NCI-H2081 (cell line): ENCODE measurements at regions not wholly inside any gene's neighbourhood (a gene's known extent, or its start where the extent isn't known, plus 50 kb on each side); places are given as distances from the start of the nearest gene placed in this dataset.

Experiments
- DNase-seq, 2 experiments: peaks; one replicate each; lab custom pipeline; 2025; lab: John Stamatoyannopoulos, UW

DNA sequence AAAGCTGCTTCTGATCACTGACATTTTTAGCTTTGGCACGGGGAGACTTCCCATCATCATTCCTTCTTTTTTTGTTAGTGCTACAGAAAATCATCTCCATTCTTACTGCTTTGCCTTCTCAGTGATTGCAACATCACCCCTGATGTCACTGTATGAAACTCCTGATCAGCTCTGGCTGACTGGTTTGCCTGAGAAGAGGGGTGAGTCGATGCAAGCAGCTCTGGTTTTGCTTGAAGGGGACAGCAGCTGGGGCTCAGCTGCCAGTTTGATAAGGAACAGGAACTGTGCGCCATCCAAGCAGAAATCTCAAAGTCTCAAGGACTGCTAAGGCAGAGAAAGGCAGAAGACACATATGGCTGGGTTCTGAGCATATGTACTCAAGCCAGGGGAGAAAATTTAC lies 808.5 kb upstream of the CELF2 start:
- no peak for DNase-seq

DNA sequence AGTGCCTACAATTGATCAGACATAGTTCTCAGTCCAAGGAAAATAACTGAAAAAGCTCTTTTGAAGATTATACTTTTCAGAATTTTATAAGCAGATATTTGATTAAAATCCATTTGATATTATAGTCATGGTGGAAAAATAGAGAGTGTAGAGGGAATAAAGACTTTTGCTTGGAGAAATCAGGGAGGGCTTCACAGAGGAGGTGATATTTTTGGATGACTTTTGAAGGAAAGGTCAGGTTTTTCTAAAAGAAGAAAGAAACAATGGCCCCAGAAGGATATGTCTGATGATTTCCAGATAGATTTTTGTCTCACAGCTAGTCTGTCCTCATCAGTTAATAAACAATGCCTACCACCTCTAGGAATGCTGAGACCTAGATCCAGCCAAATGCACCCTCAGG lies 806.3 kb upstream of the CELF2 start:
- no peak for DNase-seq

DNA sequence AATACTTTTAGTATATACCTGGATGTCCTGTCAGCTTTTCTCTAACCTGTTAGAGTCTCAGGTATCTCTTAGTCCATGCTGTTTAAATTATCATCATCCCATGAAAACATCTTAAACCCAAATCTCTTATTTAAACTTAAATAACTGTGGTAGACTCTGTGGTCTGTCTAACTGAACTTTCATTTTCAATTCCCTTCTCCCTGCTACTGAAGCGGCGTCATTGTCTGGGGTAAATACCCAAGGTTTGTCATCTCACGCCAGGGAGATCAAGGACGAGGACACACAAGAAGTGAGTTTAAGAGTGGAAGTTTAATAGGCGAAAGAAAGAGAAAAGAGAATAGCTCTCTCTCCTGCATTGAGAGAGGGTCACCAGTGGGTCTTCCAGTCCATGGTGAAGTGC lies 804.4 kb upstream of the CELF2 start:
- DNase-seq, result no peak

DNA sequence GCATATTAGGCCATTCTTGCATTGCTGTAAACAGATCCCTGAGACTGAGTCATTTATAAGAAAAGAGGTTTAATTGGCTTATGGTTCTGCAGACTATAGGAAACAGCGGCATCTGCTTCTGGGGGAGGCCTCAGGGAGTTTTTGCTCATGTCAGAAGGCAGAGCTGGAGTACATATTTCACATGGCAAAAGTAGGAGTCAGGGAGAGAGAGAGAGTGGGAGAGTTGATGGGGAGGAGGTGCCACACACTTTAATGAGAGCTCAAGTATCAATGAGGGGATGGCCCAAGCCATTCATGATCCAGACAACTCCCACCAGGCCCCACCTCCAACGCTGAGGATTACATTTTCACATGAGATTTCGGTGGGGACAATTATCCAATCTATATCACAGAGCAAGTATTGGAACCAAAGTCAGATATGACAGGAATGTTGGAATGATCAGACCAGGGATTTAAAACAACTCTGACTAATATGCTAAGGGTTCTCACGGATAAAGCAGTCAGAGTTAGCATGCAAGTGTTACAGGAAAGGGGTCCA lies 795.3 kb upstream of the CELF2 start:
- DNase-seq, result no peak

DNA sequence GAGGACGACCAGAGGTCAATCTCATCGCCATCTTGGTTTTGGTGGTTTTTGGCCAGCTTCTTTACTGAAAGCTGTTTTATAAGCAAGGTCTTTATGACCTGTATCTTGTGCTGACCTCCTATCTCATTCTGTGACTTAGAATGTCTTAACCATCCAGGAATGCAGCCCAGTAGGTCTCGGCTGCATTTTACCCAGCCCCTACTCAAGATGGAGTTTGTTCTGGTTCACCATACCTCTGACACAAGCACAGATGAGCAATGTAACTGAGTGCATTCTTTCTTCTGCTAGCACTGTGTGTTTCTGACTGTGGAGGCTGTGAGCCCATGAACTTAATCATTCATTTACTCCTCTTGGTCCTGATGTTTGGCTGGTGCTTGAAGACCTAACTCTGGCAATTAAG lies 794.5 kb upstream of the CELF2 start:
- no peak for DNase-seq

DNA sequence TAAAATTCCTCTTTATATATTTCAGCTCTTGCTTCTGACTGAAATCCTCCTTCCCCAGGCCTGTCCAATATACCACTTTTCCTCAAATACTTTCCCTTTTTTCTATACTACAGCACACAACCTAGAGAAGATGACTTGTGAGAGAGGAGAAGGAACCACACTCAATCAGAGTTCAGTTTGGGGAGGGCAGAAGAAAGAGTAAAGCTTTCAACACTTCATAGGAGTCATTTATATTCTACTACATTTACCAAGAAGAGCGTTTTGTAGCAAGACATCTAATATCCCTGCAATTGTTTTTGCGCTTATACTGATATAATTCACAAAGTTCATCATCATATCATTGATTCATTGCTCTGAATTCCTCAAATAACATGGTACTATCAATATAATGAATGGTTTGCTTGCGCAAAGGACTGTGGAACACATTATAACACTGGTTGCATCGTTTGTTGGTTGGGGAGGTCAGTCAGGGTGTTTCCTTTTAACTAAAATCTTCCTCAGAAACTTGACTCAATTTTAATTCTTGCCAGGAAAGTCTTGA lies 792.5 kb upstream of the CELF2 start:
- no peak for DNase-seq

DNA sequence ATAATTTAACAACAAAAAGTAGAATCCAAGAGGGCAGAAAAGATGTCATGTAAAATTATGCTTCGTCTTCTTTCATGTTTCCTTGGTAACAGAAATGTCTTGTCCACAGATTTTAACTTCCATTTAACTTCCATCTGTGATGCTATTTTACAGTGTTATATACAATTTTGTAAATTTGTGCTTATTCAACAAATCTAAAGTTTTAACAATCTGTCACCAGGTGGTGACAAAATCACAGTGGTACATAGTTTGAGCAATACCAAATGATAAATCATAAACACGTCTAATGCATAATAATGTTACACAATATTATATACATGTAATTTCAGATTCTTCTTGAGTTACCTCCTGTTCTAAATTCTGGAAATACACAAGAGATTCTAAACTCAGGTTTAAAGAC lies 784.4 kb upstream of the CELF2 start:
- DNase-seq, result no peak

DNA sequence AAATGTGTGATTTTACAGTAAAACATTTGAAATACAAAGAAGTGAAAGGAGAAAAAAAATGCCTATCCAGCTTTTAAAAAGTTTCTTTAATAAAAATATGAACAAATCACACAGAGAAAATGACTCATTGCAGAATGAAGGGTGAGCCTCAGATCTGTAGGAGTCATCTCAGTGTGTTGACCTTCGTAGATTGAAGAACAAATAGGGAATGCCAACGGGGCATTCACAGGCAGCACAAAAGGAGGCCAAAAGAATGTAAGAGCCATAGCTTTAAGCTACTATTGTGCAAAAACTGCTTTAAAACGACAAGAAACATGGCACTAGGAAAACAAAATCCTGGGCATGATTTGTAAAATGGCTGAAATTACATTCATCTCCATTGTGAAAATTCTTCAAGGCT lies 782.7 kb upstream of the CELF2 start:
- no peak for DNase-seq

DNA sequence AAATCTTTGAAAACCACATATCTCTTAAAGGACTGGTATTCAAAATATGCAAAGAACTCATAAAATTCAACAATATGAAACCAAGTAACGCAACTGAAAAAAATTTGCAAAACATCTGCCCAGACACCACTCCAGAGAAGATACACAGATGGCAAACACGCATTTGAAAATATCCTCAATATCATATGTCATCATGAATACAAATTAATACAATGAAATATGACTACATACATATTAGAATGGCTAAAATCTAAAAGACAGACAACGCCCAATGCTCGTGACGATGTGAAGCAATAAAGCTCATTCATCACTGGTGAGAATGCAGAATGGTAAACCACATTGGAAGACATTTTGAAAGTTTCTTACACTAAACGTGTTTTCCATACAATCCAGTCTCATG lies 770.1 kb upstream of the CELF2 start:
- DNase-seq, result no peak

DNA sequence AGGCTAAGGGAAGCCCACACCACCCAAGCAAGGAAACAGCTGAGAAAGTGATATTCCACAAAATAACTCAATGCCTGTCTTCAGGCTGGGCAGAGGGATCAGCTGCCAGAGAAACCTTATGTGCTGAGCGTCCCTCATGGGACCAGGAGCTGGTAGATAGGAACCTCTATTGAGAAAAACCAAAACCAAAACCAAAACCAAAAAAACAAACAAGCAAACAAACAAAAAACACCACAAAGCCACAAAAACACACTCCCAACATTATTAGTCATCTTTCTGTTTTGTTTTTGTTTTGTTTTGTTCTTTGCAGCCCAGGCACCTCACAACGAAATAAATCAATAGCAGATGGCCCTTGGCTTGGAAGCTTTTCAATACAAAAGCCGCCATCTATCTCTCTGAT lies 760.8 kb upstream of the CELF2 start:
- DNase-seq, result no peak

DNA sequence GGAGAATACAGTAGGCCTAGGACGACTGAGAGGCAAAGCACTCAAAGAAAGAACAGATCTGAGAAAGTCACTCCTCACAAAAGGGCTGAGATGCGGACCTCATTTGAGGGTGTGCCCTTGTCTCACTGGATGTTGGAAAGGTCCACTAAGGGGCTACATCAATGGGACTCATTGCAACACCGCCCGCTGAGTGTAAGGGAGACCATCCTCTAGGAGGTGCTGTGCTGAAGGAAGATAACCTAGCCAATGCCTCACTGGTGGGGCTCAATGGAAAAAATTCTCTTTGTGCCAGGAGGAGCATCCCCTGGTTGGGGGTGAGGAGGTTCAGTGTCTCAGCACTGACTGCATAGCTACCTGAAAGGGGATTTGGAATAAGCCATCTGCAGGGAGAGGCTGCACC lies 758.7 kb upstream of the CELF2 start:
- DNase-seq, result no peak

DNA sequence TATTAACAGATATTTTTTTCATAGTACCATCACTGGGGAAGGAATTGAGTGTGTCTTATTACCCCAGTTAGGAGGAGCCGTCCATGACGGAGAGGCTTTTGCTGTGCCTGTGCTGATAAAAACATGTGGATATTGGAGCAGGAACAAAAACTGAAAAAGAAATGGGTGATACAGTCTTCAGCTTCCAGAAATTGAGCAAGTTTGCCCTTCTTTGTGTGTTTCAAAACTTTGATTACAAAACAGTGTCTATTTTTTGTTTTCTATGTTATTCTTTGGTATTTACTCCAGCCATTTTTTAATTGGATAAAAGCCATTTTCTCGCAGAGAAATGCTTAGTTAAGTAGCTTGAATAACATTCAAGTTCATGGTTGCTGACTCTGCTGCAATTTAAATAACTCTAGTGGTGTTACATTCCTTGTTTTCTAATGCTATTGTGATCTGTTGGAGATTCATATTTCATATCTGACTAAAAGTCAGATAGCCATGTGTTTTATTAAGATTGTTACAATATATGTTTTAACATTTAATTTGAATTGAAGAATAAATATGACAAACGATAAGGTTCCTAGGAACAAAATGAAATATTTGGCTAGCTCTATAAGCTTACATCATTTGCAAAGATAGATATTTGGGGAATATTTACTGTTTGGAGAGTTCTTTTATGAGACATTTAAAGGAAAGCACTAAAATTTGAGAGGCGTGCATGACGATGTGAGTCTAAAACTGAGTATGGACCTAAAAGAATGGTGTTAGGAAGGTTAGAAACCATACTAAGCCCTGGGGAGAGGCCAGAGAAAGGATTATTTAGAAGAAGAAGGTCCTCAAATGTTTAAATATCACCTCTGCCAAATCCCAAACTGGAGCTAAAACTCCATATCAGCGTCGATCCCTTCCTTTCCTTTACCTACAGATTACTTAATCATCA lies 747.3 kb upstream of the CELF2 start:
- DNase-seq, result no peak

DNA sequence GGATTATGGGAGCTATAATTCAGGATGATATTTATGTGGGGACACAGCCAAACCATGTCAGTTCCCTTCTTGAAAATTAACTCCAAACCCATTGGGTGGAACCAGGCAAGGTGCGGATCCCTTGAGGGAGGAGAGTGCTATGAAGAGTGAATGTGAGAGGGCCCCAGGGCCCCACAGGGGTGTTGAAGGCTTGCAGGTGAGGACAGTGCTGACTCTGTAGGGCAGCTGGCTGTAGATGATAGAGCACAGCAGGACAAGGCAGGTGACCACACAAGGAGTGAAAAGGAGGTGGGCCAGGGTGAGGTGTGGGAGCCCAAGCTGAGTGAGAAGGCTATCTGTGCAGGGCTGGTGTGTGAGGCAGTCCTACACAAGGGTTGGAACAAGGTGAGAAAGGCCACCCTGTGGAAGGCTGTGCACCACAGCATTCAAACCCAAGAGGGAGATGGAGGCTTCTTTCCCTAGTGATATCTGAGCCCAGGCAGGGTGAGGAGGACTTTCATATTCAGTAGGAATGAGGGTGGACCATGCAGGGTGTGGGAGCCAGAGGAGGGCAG lies 746.0 kb upstream of the CELF2 start:
- DNase-seq, result no peak

DNA sequence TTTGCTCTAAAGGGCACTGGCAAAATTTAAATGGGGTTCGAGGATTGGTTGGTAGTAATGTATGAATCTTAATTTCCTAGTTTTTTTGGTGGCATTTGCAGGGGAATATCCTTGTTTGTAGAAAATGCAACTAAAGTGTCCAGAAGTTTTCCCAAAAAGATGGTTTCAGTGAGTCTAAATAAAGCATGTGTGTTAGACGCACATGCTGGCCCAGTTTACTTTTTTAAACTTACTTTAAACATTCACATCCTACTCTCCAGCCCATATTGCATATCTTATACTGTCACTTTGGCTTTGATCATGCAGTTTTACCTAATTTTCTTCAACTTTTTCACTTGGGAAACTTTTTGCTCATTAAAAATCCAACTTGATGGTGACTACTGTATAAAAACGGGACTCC lies 744.0 kb upstream of the CELF2 start:
- no peak for DNase-seq

DNA sequence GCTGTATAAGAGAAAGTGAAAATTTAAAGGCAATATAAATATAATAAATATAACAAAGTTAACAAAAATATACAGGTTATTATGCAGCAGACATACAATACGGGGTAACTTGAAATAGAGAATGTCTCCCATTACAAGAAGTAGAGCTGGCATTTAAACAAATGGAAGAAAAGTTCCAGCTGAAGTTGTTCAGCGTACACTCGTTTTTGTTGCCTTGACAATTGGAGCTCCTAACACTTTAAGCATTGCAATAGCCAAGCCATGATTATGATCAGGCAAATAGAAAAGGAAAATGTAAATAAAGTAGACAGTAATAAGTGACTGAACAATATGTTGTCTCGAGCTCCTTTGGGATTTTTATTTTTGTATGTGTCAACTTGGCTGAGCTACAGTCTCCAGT lies 737.8 kb upstream of the CELF2 start:
- no peak for DNase-seq

DNA sequence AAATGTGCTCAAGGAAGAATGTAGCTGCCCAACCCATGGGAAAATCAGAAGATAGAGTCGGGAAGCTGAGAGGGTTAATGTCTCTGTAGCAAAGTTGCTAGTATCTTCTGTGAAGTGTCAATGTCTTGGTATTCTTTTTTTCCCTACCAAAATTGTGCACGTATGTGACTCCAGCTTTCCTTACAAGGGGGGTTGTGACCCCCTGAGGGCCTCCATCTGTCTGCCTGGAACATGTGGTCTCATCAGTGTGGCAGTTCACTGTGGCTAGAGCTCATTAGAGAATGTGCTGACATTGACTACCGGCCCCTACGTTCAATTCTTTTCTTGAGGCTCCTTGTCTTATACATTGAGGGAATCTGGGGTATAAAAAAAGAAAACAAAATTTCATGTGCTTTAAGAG lies 725.2 kb upstream of the CELF2 start:
- DNase-seq, result no peak

DNA sequence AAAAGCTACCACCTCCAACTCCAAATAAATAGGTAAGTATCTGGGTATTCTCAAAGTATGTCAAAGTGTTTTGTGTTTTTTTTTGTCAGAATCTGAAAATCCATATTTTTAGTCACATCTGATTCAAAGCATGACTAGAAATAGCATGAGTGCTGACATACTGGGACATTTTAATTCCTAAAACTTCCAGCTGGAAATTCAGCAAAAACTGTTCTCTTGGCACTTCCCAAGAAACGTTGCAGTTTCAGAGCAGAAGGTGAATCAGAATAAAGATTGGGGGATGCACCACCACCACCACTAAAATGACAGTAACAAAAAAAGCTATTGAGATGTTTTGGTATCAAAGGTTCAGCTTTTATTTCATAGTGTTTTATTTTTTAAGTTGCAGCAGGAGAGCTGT lies 724.6 kb upstream of the CELF2 start:
- DNase-seq, result no peak

DNA sequence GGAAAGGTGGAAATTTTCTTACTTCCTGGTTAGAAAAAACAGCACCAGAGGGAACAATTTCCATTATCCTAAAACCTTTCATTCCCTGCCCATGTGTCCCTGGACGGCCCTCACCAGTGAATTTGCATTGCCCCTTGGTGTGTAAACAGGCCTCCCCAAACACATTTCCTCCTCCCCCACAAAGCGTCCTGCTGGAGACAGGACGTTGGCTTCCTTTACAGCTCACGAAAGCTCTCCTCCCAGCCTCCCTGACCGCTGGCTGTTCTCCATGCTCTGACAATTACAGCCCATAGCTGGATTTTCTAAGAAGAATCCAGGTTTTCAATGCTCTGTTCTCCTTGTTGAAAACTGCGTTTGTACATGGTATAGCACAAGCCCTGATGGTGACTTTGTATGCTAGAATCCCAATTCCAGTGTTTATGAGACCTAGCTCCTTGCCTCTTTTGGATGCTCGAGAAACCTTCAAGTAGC lies 724.2 kb upstream of the CELF2 start:
- DNase-seq, result no peak

DNA sequence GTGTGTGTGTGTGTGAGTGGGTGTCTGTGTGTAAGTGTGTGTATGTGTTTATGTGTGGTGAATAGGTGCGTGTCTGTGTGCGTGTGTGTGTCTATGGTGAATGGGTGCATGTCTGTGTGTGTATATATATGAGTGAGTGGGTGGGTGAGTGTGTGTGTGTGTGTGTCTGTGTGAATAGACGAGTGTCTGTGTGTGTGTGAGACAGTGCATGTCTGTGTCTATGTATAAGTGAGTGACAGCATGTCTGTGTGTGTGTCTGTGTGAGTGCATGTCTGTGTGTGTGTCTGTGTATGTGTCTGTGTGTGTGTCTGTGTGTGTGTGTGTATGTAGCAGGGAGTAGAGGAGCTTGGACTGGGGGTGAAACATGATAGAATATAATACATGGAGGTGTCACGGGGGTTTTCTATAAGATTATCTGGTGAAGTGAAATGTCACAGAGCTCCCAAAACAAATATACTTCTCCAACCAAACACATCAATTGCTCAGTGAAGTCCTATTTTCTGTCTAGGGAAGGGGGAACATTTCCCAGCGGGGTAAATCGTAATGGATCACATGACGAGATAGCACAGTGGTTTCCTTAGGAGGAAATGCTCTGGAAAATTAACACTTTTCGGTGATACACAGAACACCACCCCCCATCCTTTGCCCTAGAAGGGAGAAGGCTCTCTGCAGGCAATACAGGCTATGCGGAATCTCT lies 723.3 kb upstream of the CELF2 start:
- no peak for DNase-seq

DNA sequence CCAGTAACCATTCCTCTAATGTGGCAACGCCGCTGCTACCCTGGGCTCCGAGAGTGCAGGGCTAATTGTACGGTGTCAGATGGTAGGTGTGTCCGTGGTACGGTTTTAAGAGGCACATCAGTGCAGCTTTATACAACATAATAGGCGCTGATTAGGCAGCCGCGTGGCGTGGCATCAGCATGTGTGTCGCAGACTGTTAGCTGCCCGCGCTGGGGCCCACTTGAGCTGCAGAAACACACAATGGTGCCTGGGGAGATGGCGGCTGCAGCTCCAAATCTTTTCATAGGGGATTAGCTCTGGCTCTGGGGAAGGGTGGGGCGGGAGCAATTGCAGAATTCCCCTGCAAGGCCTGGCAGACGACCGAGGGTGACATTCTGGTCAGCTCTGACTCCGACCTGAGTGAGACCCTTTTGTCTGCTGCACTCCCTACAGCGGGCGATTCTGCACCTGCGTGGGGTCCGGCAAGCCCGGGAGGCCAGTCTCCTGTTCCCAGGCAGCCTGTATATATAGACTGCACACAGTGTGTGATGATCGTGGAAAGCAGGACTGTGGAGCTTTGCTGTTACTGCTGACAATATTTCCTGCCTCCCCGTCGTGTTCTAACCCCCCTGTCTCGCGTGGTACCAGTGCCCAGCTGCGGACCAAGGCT lies 722.7 kb upstream of the CELF2 start:
- peak in 1 of 2 experiments; percentile 2 for DNase-seq

DNA sequence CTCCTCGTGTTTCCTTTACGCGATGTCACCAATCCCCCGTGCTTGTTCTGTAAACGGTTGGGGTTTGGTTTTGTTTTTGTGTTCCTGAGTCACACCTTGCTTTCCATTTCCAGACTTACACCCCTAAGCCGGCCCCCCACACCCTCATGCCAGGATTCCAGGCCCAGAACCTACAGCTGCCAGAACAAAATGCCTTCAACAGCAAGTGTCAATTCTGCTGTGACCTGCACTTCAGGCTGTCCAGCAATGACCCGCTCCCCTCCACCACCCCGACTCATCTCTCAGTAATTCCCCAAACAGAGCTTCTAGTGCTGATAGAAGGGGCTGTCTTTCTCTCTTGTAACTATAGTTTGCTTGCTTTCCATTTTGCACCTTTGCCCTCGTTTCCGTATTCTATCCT lies 722.1 kb upstream of the CELF2 start:
- DNase-seq, result no peak

DNA sequence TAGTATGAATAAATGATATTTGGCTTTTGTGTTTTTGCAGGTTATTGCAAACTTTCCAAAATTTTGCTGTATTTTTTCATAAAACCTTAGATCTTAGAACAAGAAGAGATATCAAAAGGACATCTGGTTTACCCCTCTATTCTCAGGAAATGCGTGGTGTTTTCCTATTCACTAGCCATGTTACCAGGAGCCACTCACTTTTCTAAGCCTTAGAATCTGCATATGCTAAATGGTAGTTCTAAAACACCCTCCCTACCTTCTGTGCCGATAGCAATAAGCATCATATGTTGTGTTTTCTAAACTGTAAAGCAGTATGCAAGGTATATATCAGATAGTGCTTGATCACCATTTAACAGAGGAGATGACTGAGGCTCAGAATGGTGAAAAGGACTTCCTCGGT lies 715.0 kb upstream of the CELF2 start:
- DNase-seq, result no peak
